Skeletal muscle satellite cell (primary cell): ENCODE measurements at regions not wholly inside any gene's neighbourhood (a gene's known extent, or its start where the extent isn't known, plus 50 kb on each side); places are given as distances from the start of the nearest gene placed in this dataset.

ENCODE experiments used
- H3K27me3 ChIP-seq: 2 replicates; pipeline ENCODE4 v1.7.0; 2013; ENCODE audit warnings: low read length; ENCODE audit not compliant: control insufficient read depth, insufficient read depth
- H3K36me3 ChIP-seq: 2 replicates; pipeline ENCODE4 v1.7.0; 2013; ENCODE audit warnings: mild to moderate bottlenecking, control low read depth, low read length; ENCODE audit not compliant: insufficient read depth
- H3K4me1 ChIP-seq: 2 replicates; pipeline ENCODE4 v1.7.0; 2013; ENCODE audit warnings: low read length; ENCODE audit not compliant: control insufficient read depth, insufficient read depth
- H3K4me2 ChIP-seq: 2 replicates; pipeline ENCODE4 v1.7.0; 2013; ENCODE audit warnings: mild to moderate bottlenecking, low read length
- H3K4me3 ChIP-seq: 2 replicates; pipeline ENCODE4 v1.7.0; 2013; ENCODE audit warnings: low read length
- H3K9ac ChIP-seq: 2 replicates; pipeline ENCODE4 v1.7.0; 2013; ENCODE audit warnings: mild to moderate bottlenecking, low read depth, low read length, moderate library complexity
- H3K9me3 ChIP-seq: replicated peaks from 2 replicates; pipeline ENCODE4 v1.7.0; 2013; ENCODE audit warnings: mild to moderate bottlenecking, control low read depth, low read length

- H3K36me3 ChIP-seq, result no peaks in the 10 kb centered on the region
- H3K4me1 ChIP-seq, result no peaks in the 10 kb centered on the region
- H3K9ac ChIP-seq, result no peak overlapping the region
- no peak overlapping the region for H3K4me2 ChIP-seq
- H3K27me3 ChIP-seq, result no peaks in the 10 kb centered on the region
- H3K4me3 ChIP-seq, result no peak overlapping the region
- H3K9me3 ChIP-seq, result no peaks in the 10 kb centered on the region
Measured at GRCh38 chr2:181114021-181114420, 133.6 kb downstream of the UBE2E3 start.

GRCh38 chr2:181116261-181116660 lies 135.9 kb downstream of the UBE2E3 start:
- no peak overlapping the region for H3K9ac ChIP-seq
- no peak overlapping the region for H3K4me2 ChIP-seq
- no peaks in the 10 kb centered on the region for H3K9me3 ChIP-seq
- H3K27me3 ChIP-seq, result no peaks in the 10 kb centered on the region
- no peak overlapping the region for H3K4me3 ChIP-seq
- H3K4me1 ChIP-seq, result peaks cover 6% of the 10 kb centered on the region
- no peaks in the 10 kb centered on the region for H3K36me3 ChIP-seq

GRCh38 chr2:181117206-181117925 lies 137.0 kb downstream of the UBE2E3 start:
- H3K36me3 ChIP-seq, result no peaks in the 10 kb centered on the region
- H3K9ac ChIP-seq, result no peak overlapping the region
- no peaks in the 10 kb centered on the region for H3K27me3 ChIP-seq
- H3K4me2 ChIP-seq, result no peak overlapping the region
- H3K4me3 ChIP-seq, result no peak overlapping the region
- H3K9me3 ChIP-seq, result no peaks in the 10 kb centered on the region
- peaks cover 6% of the 10 kb centered on the region for H3K4me1 ChIP-seq

GRCh38 chr2:181120625-181121024 lies 140.2 kb downstream of the UBE2E3 start:
- Histone ChIP-seq H3K36me3 (no peaks in the 10 kb centered on the region), H3K4me2 (peak overlapping the region; percentile 10), H3K27me3 (no peaks in the 10 kb centered on the region), H3K4me1 (peaks cover 29% of the 10 kb centered on the region), H3K9ac (no peak overlapping the region), H3K9me3 (no peaks in the 10 kb centered on the region), H3K4me3 (no peak overlapping the region)

GRCh38 chr2:181121996-181122395 lies 141.6 kb downstream of the UBE2E3 start:
- H3K27me3 ChIP-seq, result no peaks in the 10 kb centered on the region
- H3K4me1 ChIP-seq, result peaks cover 29% of the 10 kb centered on the region
- H3K9ac ChIP-seq, result no peak overlapping the region
- no peak overlapping the region for H3K4me2 ChIP-seq
- no peak overlapping the region for H3K4me3 ChIP-seq
- no peaks in the 10 kb centered on the region for H3K9me3 ChIP-seq
- H3K36me3 ChIP-seq, result no peaks in the 10 kb centered on the region

- Histone ChIP-seq H3K9ac (no peak overlapping the region), H3K4me1 (peaks cover 29% of the 10 kb centered on the region), H3K27me3 (no peaks in the 10 kb centered on the region), H3K4me3 (no peak overlapping the region), H3K9me3 (no peaks in the 10 kb centered on the region), H3K4me2 (no peak overlapping the region), H3K36me3 (no peaks in the 10 kb centered on the region)
Measured at GRCh38 chr2:181122601-181123000, 142.2 kb downstream of the UBE2E3 start.

DNA sequence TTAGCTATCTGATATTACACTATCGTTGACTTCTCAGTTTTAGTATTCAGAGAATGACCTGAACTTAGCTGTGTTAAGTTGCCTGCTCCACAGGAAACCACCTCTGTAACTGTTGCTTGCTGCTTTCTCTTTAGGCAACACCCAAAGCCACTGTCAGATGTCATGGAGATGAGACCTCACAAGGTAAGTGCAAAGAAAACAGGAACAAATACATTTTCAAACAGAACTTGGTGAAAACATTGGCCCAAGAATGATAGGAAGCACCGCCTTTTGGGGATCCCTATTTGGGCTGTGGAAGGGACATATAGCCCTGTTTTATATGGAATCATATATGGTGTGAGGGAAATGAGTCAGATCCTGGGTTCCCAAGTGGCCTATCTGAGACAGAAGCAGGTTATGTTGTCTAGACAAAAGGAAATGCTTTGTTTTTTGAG lies 143.4 kb downstream of the UBE2E3 start:
- Histone ChIP-seq H3K9me3 (no peaks in the 10 kb centered on the region), H3K9ac (peak overlapping the region; percentile 33), H3K27me3 (no peaks in the 10 kb centered on the region), H3K36me3 (no peaks in the 10 kb centered on the region), H3K4me1 (peaks cover 29% of the 10 kb centered on the region), H3K4me2 (peak overlapping the region; percentile 36), H3K4me3 (no peak overlapping the region)

GRCh38 chr2:181124497-181124896 lies 144.1 kb downstream of the UBE2E3 start:
- H3K27me3 ChIP-seq, result no peaks in the 10 kb centered on the region
- H3K36me3 ChIP-seq, result no peaks in the 10 kb centered on the region
- peak overlapping the region; percentile 36 for H3K4me2 ChIP-seq
- H3K4me1 ChIP-seq, result peaks cover 29% of the 10 kb centered on the region
- H3K4me3 ChIP-seq, result no peak overlapping the region
- H3K9me3 ChIP-seq, result no peaks in the 10 kb centered on the region
- H3K9ac ChIP-seq, result peak overlapping the region; percentile 50

DNA sequence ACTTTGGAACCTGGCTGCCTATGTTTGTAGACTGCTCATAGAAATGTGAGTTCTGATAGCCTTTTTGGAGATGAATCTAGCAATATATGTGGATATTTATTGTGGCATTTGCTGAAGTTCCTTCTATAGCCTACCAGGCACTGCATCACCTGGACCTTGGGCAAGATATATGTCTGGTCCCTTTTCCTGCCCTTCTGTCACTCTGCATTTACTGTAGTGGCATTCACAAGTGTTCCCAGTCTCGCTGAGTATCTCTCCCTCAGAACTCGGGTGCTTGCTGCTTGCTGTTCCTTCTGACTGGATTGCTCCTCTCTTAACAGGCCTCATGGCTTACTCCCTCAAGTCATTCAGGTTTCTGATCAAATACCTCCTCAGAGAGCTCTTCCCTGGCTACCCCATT lies 145.0 kb downstream of the UBE2E3 start:
- Histone ChIP-seq H3K9me3 (no peaks in the 10 kb centered on the region), H3K4me3 (no peak overlapping the region), H3K4me1 (peaks cover 29% of the 10 kb centered on the region), H3K27me3 (no peaks in the 10 kb centered on the region), H3K36me3 (no peaks in the 10 kb centered on the region), H3K9ac (peak overlapping the region; percentile 50), H3K4me2 (no peak overlapping the region)

GRCh38 chr2:181126311-181126868 lies 146.0 kb downstream of the UBE2E3 start:
- peaks cover 22% of the 10 kb centered on the region for H3K4me1 ChIP-seq
- no peak overlapping the region for H3K9ac ChIP-seq
- no peak overlapping the region for H3K4me3 ChIP-seq
- no peak overlapping the region for H3K4me2 ChIP-seq
- no peaks in the 10 kb centered on the region for H3K27me3 ChIP-seq
- no peaks in the 10 kb centered on the region for H3K36me3 ChIP-seq
- no peaks in the 10 kb centered on the region for H3K9me3 ChIP-seq

GRCh38 chr2:181128199-181128598 lies 147.8 kb downstream of the UBE2E3 start:
- Histone ChIP-seq H3K36me3 (no peaks in the 10 kb centered on the region), H3K9me3 (no peaks in the 10 kb centered on the region), H3K9ac (no peak overlapping the region), H3K4me1 (peaks cover 22% of the 10 kb centered on the region), H3K27me3 (no peaks in the 10 kb centered on the region), H3K4me3 (no peak overlapping the region), H3K4me2 (no peak overlapping the region)
